GM18502 (cell line): ENCODE measurements at regions not wholly inside any gene's neighbourhood (a gene's known extent, or its start where the extent isn't known, plus 50 kb on each side); places are given as distances from the start of the nearest gene placed in this dataset.

Experiments
- ATAC-seq: cut with Tn5 transposase; IDR thresholded peaks from one replicate; pipeline ENCODE4 v1.9.1; 2021; ENCODE audit warnings: mild to moderate bottlenecking; ENCODE audit not compliant: unreplicated experiment, poor library complexity

GRCh38 chr5:77847129-77847460 is 71.0 kb upstream of the TBCA start:
- ATAC-seq, result no peak

- no peak for ATAC-seq
Measured at GRCh38 chr5:77846422-77847128, 70.4 kb upstream of the TBCA start.

GRCh38 chr5:77845324-77845646 is 69.1 kb upstream of the TBCA start:
- no peak for ATAC-seq

- ATAC-seq, result no peak
Measured at GRCh38 chr5:77844623-77845323, 68.6 kb upstream of the TBCA start.

- ATAC-seq, result no peak
Measured at GRCh38 chr5:77844373-77844622, 68.2 kb upstream of the TBCA start.

- ATAC-seq, result no peak
Measured at GRCh38 chr5:77843570-77844372, 67.6 kb upstream of the TBCA start.

GRCh38 chr5:77842243-77842642 is 66.1 kb upstream of the TBCA start:
- no peak for ATAC-seq

- no peak for ATAC-seq
Measured at GRCh38 chr5:77841616-77842015, 65.5 kb upstream of the TBCA start.

- ATAC-seq, result no peak
Measured at GRCh38 chr5:77840930-77841329, 64.8 kb upstream of the TBCA start.

GRCh38 chr5:77839691-77840090 is 63.6 kb upstream of the TBCA start:
- no peak for ATAC-seq

GRCh38 chr5:77832938-77833337 is 56.8 kb upstream of the TBCA start:
- ATAC-seq, result no peak

- no peak for ATAC-seq
Measured at GRCh38 chr5:77832166-77832770, 56.1 kb upstream of the TBCA start.

- ATAC-seq, result no peak
Measured at GRCh38 chr5:77828445-77828844, 52.3 kb upstream of the TBCA start.
